Epithelial cell of proximal tubule (primary cell): ENCODE measurements at regions not wholly inside any gene's neighbourhood (a gene's known extent, or its start where the extent isn't known, plus 50 kb on each side); places are given as distances from the start of the nearest gene placed in this dataset.

Experiments used
- DNase-seq: peaks from one replicate; pipeline ENCODE4 v3.0.0-alpha.2; 2011; ENCODE audit warnings: low read depth
- H3K4me3 ChIP-seq: 2 replicates; pipeline ENCODE4 v1.5.1; 2011; ENCODE audit warnings: low read depth, mild to moderate bottlenecking, low read length
- CTCF ChIP-seq: conservative IDR thresholded peaks from 2 replicates; pipeline ENCODE4 v1.5.1; 2012; ENCODE audit warnings: low read depth, mild to moderate bottlenecking, low read length

GRCh38 chr6:134642279-134642678 is 307.6 kb downstream of the ALDH8A1 start:
- no peak overlapping the region for H3K4me3 ChIP-seq
- peak; percentile 76 for DNase-seq
- TF ChIP-seq CTCF: no peak

GRCh38 chr6:134640975-134641429 is 308.9 kb downstream of the ALDH8A1 start:
- DNase-seq: peak; percentile 81
- peak; percentile 95 for TF ChIP-seq CTCF
- H3K4me3 ChIP-seq: no peak overlapping the region

GRCh38 chr6:134640229-134640628 is 309.7 kb downstream of the ALDH8A1 start:
- DNase-seq: no peak
- no peak for TF ChIP-seq CTCF
- no peak overlapping the region for H3K4me3 ChIP-seq

- DNase-seq: no peak
- no peak overlapping the region for H3K4me3 ChIP-seq
- TF ChIP-seq CTCF: no peak
These were observed 312.0 kb downstream of the ALDH8A1 start for GRCh38 chr6:134637847-134638437.

GRCh38 chr6:134637282-134637681 is 312.6 kb downstream of the ALDH8A1 start:
- no peak overlapping the region for H3K4me3 ChIP-seq
- no peak for TF ChIP-seq CTCF
- DNase-seq: no peak

- H3K4me3 ChIP-seq: no peak overlapping the region
- no peak for TF ChIP-seq CTCF
- DNase-seq: no peak
These were observed 313.6 kb downstream of the ALDH8A1 start for GRCh38 chr6:134636186-134636799.

- DNase-seq: no peak
- H3K4me3 ChIP-seq: no peak overlapping the region
- no peak for TF ChIP-seq CTCF
These were observed 314.9 kb downstream of the ALDH8A1 start for GRCh38 chr6:134634966-134635365.
